ENCODE measurements at regions not wholly inside any gene's neighbourhood (a gene's known extent, or its start where the extent isn't known, plus 50 kb on each side); places are given as distances from the start of the nearest gene placed in this dataset.

- no peak overlapping the region for H2AK9ac ChIP-seq (replicated peaks; ENCODE audit: low read depth, low read length, poor library complexity)
- no peak for DNase-seq
- dilution Hi-C loops (cut with HindIII; ENCODE audit: low sequenced_read_pairs, unreplicated experiment) = no loop called here
- no peaks in the 10 kb centered on the region for H3K4me1 ChIP-seq (ENCODE audit: control insufficient read depth, insufficient read depth, low read length)
- no peak overlapping the region for H3K4me3 ChIP-seq (ENCODE audit: insufficient read depth, low read depth, low read length)
- H2AK5ac ChIP-seq (ENCODE audit: low read depth, low read length) = no peak overlapping the region
- H3K27me3 ChIP-seq (ENCODE audit: control insufficient read depth, insufficient read depth, low read length) = no peaks in the 10 kb centered on the region
- H2BK5ac ChIP-seq (ENCODE audit: low read depth, low read length, poor library complexity, severe bottlenecking) = no peak overlapping the region
- peaks cover 51% of the 10 kb centered on the region for H3K9me3 ChIP-seq (ENCODE audit: control insufficient read depth, insufficient read depth, low read length)
- no peaks in the 10 kb centered on the region for H3K36me3 ChIP-seq (ENCODE audit: control insufficient read depth, insufficient read depth, low read length)
- ChIA-PET POLR2A (ENCODE audit: unreplicated experiment) (no interaction called here), CTCF (no interaction called here)
- H3K9me1 ChIP-seq (ENCODE audit: insufficient read depth, low read length) = no peaks in the 10 kb centered on the region
- no peaks in the 10 kb centered on the region for H4K20me1 ChIP-seq (ENCODE audit: insufficient read depth, low read length)
- H2BK15ac ChIP-seq (ENCODE audit: low read depth, low read length) = no peak overlapping the region
- no peak overlapping the region for H3K9ac ChIP-seq (ENCODE audit: low read depth, low read length)
- no peak overlapping the region for H3K56ac ChIP-seq (ENCODE audit: extremely low read depth, insufficient read depth, low read length)
- intact Hi-C loops (cut with micrococcal nuclease) = no loop called here
- H2AFZ ChIP-seq (replicated peaks; ENCODE audit: low read length, poor library complexity) = no peak overlapping the region
- 78% methylated on average over 4 of the region's 13 CpGs; no CpG with 5 or more reads in 1 of the 2 experiments for WGBS, 2 experiments (ENCODE audit: extremely low coverage in 2 of 2, insufficient read length in 1 of 2)
- no peak for TF ChIP-seq RFX5 (IDR thresholded peaks at IDR 0.05; ENCODE audit: low read depth, low read length)
- no peak for TF ChIP-seq POLR2A (IDR thresholded peaks at IDR 0.05; ENCODE audit: low read depth, low read length)
- no peak for TF ChIP-seq BHLHE40 (IDR thresholded peaks at IDR 0.05; ENCODE audit: low read depth, low read length)
- no peak for TF ChIP-seq FOS (IDR thresholded peaks at IDR 0.05; ENCODE audit: low read depth, low read length)
- no peak for TF ChIP-seq NFE2L2 (IDR thresholded peaks at IDR 0.05; ENCODE audit: low read depth, low read length)
- no peak for TF ChIP-seq MAFK (IDR thresholded peaks at IDR 0.05; ENCODE audit: low read depth, low read length)
- no peak for TF ChIP-seq RAD21 (IDR thresholded peaks at IDR 0.05; ENCODE audit: low read length)
- TF ChIP-seq CEBPB (IDR thresholded peaks at IDR 0.05; ENCODE audit: low read depth, low read length) = no peak
- no peak for TF ChIP-seq MAZ (IDR thresholded peaks at IDR 0.05; ENCODE audit: borderline replicate concordance, low read depth, low read length)
- no peak for ATAC-seq (ENCODE audit: low read depth)
- H4K5ac ChIP-seq (ENCODE audit: low read depth, low read length) = no peak overlapping the region
- H3K4me2 ChIP-seq (ENCODE audit: low read depth, low read length) = no peak overlapping the region
- no peak overlapping the region for H2BK120ac ChIP-seq (ENCODE audit: low read depth, low read length)
- H4K91ac ChIP-seq (ENCODE audit: insufficient read depth, low read depth, low read length) = no peak overlapping the region
- H3K14ac ChIP-seq (replicated peaks; ENCODE audit: low read depth, low read length) = no peak overlapping the region
- no peak overlapping the region for H3K23ac ChIP-seq (ENCODE audit: low read depth, low read length)
- H3K4ac ChIP-seq (ENCODE audit: low read depth, low read length) = no peak overlapping the region
- H3K18ac ChIP-seq (ENCODE audit: low read depth, low read length) = no peak overlapping the region
- H4K8ac ChIP-seq (ENCODE audit: low read depth in 2 of 2, low read length in 2 of 2) = no peak overlapping the region
- no peak overlapping the region for H3K27ac ChIP-seq (ENCODE audit: insufficient read depth, low read length)
- in situ Hi-C loops (cut with MboI; ENCODE audit: low sequenced_read_pairs) = no loop called here
- no TSS peak for BruUV-seq (replicated peaks)
- H3K79me1 ChIP-seq (ENCODE audit: low read depth in 1 of 2, low read length in 2 of 2) = no peaks in the 10 kb centered on the region
- no peak overlapping the region for H2BK20ac ChIP-seq (ENCODE audit: low read depth, low read length)
Observed at GRCh38 chr1:4462831-4463484, 191.5 kb upstream of the AJAP1 start.
